H9 (cell line): ENCODE measurements at regions not wholly inside any gene's neighbourhood (a gene's known extent, or its start where the extent isn't known, plus 50 kb on each side); places are given as distances from the start of the nearest gene placed in this dataset.

Experiments
- DNase-seq: peaks from one replicate; pipeline ENCODE4 v3.0.0-alpha.2; 2017
- H2AFZ ChIP-seq: one replicate; pipeline ENCODE4 v1.6.1; 2013; ENCODE audit warnings: mild to moderate bottlenecking, low read length, control low read depth, moderate library complexity
- H2AK5ac ChIP-seq: 2 replicates; pipeline ENCODE4 v1.6.1; 2013; ENCODE audit warnings: low read length, control low read depth, mixed read lengths; ENCODE audit not compliant: insufficient read length
- H2BK120ac ChIP-seq: one replicate; pipeline ENCODE4 v1.6.1; 2013; ENCODE audit warnings: low read depth, mild to moderate bottlenecking, low read length, control low read depth, inconsistent platforms; ENCODE audit not compliant: poor library complexity, severe bottlenecking
- H2BK12ac ChIP-seq: 2 replicates; pipeline ENCODE4 v1.6.1; 2013; ENCODE audit warnings: low read length, control low read depth, mixed read lengths, low read depth; ENCODE audit not compliant: insufficient read length
- H2BK15ac ChIP-seq: 2 replicates; pipeline ENCODE4 v1.6.1; 2013; ENCODE audit warnings: low read depth, low read length, control low read depth
- H2BK20ac ChIP-seq: one replicate; pipeline ENCODE4 v1.6.1; 2013; ENCODE audit warnings: low read depth, mild to moderate bottlenecking, low read length, control low read depth, inconsistent platforms; ENCODE audit not compliant: poor library complexity, severe bottlenecking
- H2BK5ac ChIP-seq: 2 replicates; pipeline ENCODE4 v1.6.1; 2013; ENCODE audit warnings: low read length, control low read depth, mixed read lengths; ENCODE audit not compliant: insufficient read length
- H3K14ac ChIP-seq: 2 replicates; pipeline ENCODE4 v1.6.1; 2013; ENCODE audit warnings: low read length, control low read depth; ENCODE audit not compliant: insufficient read depth
- H3K18ac ChIP-seq: 2 replicates; pipeline ENCODE4 v1.6.1; 2013; ENCODE audit warnings: low read depth, mild to moderate bottlenecking, mixed read lengths, low read length, control low read depth; ENCODE audit not compliant: insufficient read length
- H3K23ac ChIP-seq: 2 replicates; pipeline ENCODE4 v1.6.1; 2013; ENCODE audit warnings: low read length, control low read depth, mixed read lengths, low read depth; ENCODE audit not compliant: insufficient read length
- H3K23me2 ChIP-seq: 2 replicates; pipeline ENCODE4 v1.6.1; 2013; ENCODE audit warnings: low read depth, mild to moderate bottlenecking, mixed read lengths, low read length, control low read depth; ENCODE audit not compliant: insufficient read length, poor library complexity, severe bottlenecking
- H3K27ac ChIP-seq: 2 replicates; pipeline ENCODE4 v1.5.1; 2013; ENCODE audit warnings: low read length, control low read depth, mixed read lengths, low read depth; ENCODE audit not compliant: insufficient read length
- H3K27me3 ChIP-seq: 2 replicates; pipeline ENCODE4 v1.6.1; 2013; ENCODE audit warnings: low read length, control low read depth, inconsistent platforms; ENCODE audit not compliant: insufficient read depth
- H3K4ac ChIP-seq: 2 replicates; pipeline ENCODE4 v1.6.1; 2013; ENCODE audit warnings: low read depth, mild to moderate bottlenecking, control low read depth, inconsistent platforms, low read length, moderate library complexity
- H3K4me1 ChIP-seq: 2 replicates; pipeline ENCODE4 v1.6.1; 2013; ENCODE audit warnings: low read length, control low read depth, inconsistent platforms; ENCODE audit not compliant: insufficient read depth
- H3K4me2 ChIP-seq: 2 replicates; pipeline ENCODE4 v1.6.1; 2013; ENCODE audit warnings: low read length, control low read depth, mixed read lengths; ENCODE audit not compliant: insufficient read length, insufficient read depth
- H3K56ac ChIP-seq: 2 replicates; pipeline ENCODE4 v1.6.1; 2013; ENCODE audit warnings: low read depth, mild to moderate bottlenecking, mixed read lengths, low read length, control low read depth; ENCODE audit not compliant: insufficient read length
- H3K79me1 ChIP-seq: 2 replicates; pipeline ENCODE4 v1.6.1; 2013; ENCODE audit warnings: low read depth, mild to moderate bottlenecking, moderate library complexity, low read length, control low read depth, inconsistent platforms; ENCODE audit not compliant: insufficient read depth, poor library complexity, severe bottlenecking
- H3K79me2 ChIP-seq: 2 replicates; pipeline ENCODE4 v1.6.1; 2013; ENCODE audit warnings: low read length, control low read depth, inconsistent platforms; ENCODE audit not compliant: insufficient read depth
- H3K9ac ChIP-seq: 2 replicates; pipeline ENCODE4 v1.6.1; 2013; ENCODE audit warnings: low read length, control low read depth, mixed read lengths; ENCODE audit not compliant: insufficient read length; ENCODE audit errors: extremely low read depth
- H3K9me3 ChIP-seq: one replicate; pipeline ENCODE4 v1.6.1; 2013; ENCODE audit warnings: low read depth, low read length, inconsistent platforms; ENCODE audit not compliant: control insufficient read depth
- H3T11ph ChIP-seq: one replicate; pipeline ENCODE4 v1.6.1; 2013; ENCODE audit warnings: mild to moderate bottlenecking, low read length, control low read depth, inconsistent platforms
- H4K20me1 ChIP-seq: one replicate; pipeline ENCODE4 v1.6.1; 2013; ENCODE audit not compliant: control insufficient read depth, insufficient read length, insufficient read depth
- H4K5ac ChIP-seq: 2 replicates; pipeline ENCODE4 v1.6.1; 2013; ENCODE audit warnings: low read depth, mild to moderate bottlenecking, mixed read lengths, low read length, control low read depth; ENCODE audit not compliant: insufficient read length
- H4K8ac ChIP-seq: replicated peaks from 2 replicates; pipeline ENCODE4 v1.6.1; 2013; ENCODE audit warnings: low read length, control low read depth, mixed read lengths, low read depth; ENCODE audit not compliant: insufficient read length
- H4K91ac ChIP-seq: 2 replicates; pipeline ENCODE4 v1.6.1; 2013; ENCODE audit warnings: low read depth, mild to moderate bottlenecking, moderate library complexity, mixed read lengths, low read length, control low read depth; ENCODE audit not compliant: insufficient read length
- H3K27ac Mint-ChIP-seq, 3 experiments: 2 replicates in 2 of 3; 3 replicates in 1 of 3; pipeline ENCODE4 v1.8.0; 2020 to 2021; ENCODE audit warnings: mixed read lengths in 3 of 3, mild to moderate bottlenecking in 1 of 3, moderate library complexity in 1 of 3
- H3K27me3 Mint-ChIP-seq: 2 replicates; pipeline ENCODE4 v1.8.0; 2021; ENCODE audit warnings: low read depth, mild to moderate bottlenecking, moderate library complexity, mixed read lengths
- H3K36me3 Mint-ChIP-seq, 3 experiments: 2 replicates in 2 of 3; 3 replicates in 1 of 3; pipeline ENCODE4 v1.8.0; 2020 to 2021; ENCODE audit warnings: low read depth in 3 of 3, mixed read lengths in 3 of 3; ENCODE audit not compliant: insufficient read depth in 1 of 3
- H3K4me1 Mint-ChIP-seq, 2 experiments: 2 replicates each; pipeline ENCODE4 v1.8.0; 2020; ENCODE audit warnings: mixed read lengths in 2 of 2
- H3K4me3 Mint-ChIP-seq, 2 experiments: 2 replicates in 1 of 2; 3 replicates in 1 of 2; pipeline ENCODE4 v1.8.0; 2020 to 2021; ENCODE audit warnings: mild to moderate bottlenecking in 2 of 2, mixed read lengths in 2 of 2, moderate library complexity in 1 of 2
- H3K9me3 Mint-ChIP-seq, 2 experiments: 2 replicates in 1 of 2; 3 replicates in 1 of 2; pipeline ENCODE4 v1.8.0; 2020; ENCODE audit warnings: mild to moderate bottlenecking in 2 of 2, mixed read lengths in 2 of 2, moderate library complexity in 1 of 2
- WGBS: extraction: QIAGEN DNeasy Blood & Tissue Kit; methylation state at CpG from one replicate; pipeline ENCODE4 v1.1.7; 2013; ENCODE audit warnings: missing lambda C conversion rate, low lambda C conversion rate, mixed read lengths; ENCODE audit not compliant: insufficient read length; ENCODE audit errors: extremely low coverage; 5-methylcytosine and 5-hydroxymethylcytosine counted together
- TF ChIP-seq, protein P1 (sequence below): fragments of 200-600 bp; sonication (generic); conservative IDR thresholded peaks from 3 replicates; pipeline ENCODE4 v1.8.0; 2021; ENCODE audit warnings: antibody characterized with exemption, mild to moderate bottlenecking

DNA sequence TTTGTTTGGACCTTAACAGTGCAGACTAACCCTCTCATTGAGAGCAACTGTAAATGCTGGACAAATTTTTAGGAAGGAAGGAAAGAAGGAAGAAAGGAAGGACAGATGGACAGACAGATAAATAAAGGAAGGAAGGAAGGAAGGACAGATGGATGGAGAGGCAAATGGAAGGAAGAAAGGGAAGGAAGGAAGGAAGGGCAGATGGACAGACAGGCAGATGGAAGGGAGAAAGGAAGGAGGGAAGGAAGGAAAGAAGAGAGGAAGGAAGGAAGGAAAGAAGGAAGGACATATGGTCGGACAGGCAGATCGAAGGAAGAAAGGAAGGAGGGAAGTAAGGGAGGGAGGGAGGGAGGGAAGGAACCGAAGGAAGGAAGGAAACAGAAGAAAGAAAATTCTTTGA is 388.5 kb upstream of the CDH4 start:
- no peak overlapping the region for H2AK5ac ChIP-seq
- DNase-seq, result no peak
- no peak overlapping the region for H2BK5ac ChIP-seq
- no peaks in the 10 kb centered on the region for H3K79me1 ChIP-seq
- no peak overlapping the region for H3K4me2 ChIP-seq
- Mint-ChIP-seq H3K4me1 (no peaks in the 10 kb centered on the region), H3K4me3 (no peak overlapping the region; a peak in 1 of 5 replicates), H3K27ac (no peak overlapping the region), H3K27me3 (peaks cover 29% of the 10 kb centered on the region), H3K36me3 (no peaks in the 10 kb centered on the region), H3K9me3 (peaks cover 0 to 2% of the 10 kb centered on the region in 2 experiments; a peak in 1 of 5 replicates)
- no CpG with 5 or more reads among the region's 3 CpGs for WGBS
- H3K9me3 ChIP-seq, result no peaks in the 10 kb centered on the region
- no peak overlapping the region for H3K27ac ChIP-seq
- H2BK12ac ChIP-seq, result no peak overlapping the region
- no peak overlapping the region for H2BK120ac ChIP-seq
- no peak overlapping the region for H3K9ac ChIP-seq
- no peaks in the 10 kb centered on the region for H3K27me3 ChIP-seq
- H3K56ac ChIP-seq, result no peak overlapping the region
- no peak overlapping the region for H3K4ac ChIP-seq
- no peak overlapping the region for H2BK15ac ChIP-seq
- no peak overlapping the region for H4K8ac ChIP-seq
- H3K23ac ChIP-seq, result no peak overlapping the region
- no peaks in the 10 kb centered on the region for H4K20me1 ChIP-seq
- no peak overlapping the region for H4K91ac ChIP-seq
- no peaks in the 10 kb centered on the region for H3K79me2 ChIP-seq
- H4K5ac ChIP-seq, result no peak overlapping the region
- no peak overlapping the region for H3K18ac ChIP-seq
- no peak overlapping the region for H2BK20ac ChIP-seq
- no peaks in the 10 kb centered on the region for H3K4me1 ChIP-seq
- H3K14ac ChIP-seq, result no peak overlapping the region
- no peak overlapping the region for H2AFZ ChIP-seq
- TF ChIP-seq, protein P1, sequence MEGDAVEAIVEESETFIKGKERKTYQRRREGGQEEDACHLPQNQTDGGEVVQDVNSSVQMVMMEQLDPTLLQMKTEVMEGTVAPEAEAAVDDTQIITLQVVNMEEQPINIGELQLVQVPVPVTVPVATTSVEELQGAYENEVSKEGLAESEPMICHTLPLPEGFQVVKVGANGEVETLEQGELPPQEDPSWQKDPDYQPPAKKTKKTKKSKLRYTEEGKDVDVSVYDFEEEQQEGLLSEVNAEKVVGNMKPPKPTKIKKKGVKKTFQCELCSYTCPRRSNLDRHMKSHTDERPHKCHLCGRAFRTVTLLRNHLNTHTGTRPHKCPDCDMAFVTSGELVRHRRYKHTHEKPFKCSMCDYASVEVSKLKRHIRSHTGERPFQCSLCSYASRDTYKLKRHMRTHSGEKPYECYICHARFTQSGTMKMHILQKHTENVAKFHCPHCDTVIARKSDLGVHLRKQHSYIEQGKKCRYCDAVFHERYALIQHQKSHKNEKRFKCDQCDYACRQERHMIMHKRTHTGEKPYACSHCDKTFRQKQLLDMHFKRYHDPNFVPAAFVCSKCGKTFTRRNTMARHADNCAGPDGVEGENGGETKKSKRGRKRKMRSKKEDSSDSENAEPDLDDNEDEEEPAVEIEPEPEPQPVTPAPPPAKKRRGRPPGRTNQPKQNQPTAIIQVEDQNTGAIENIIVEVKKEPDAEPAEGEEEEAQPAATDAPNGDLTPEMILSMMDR, result no peak
- no peak overlapping the region for H3T11ph ChIP-seq
- H3K23me2 ChIP-seq, result no peaks in the 10 kb centered on the region
